SK-N-DZ (cell line): ENCODE measurements at regions not wholly inside any gene's neighbourhood (a gene's known extent, or its start where the extent isn't known, plus 50 kb on each side); places are given as distances from the start of the nearest gene placed in this dataset.
"Not testable (repeated sequence)": the region's sequence is repeated elsewhere in the genome, so short reads cannot be mapped to it uniquely, and the experiment has no call there.

Experiments
- DNase-seq: peaks from one replicate; pipeline ENCODE4 v3.0.0-alpha.2; 2015; ENCODE audit warnings: low spot score
- small RNA-seq, 2 experiments: library from RNA; depleted of rRNA; stranded (forward); fragments of <200 nt; gene quantifications; one replicate each; pipeline ENCODE3, GENCODE V24; 2014

DNA sequence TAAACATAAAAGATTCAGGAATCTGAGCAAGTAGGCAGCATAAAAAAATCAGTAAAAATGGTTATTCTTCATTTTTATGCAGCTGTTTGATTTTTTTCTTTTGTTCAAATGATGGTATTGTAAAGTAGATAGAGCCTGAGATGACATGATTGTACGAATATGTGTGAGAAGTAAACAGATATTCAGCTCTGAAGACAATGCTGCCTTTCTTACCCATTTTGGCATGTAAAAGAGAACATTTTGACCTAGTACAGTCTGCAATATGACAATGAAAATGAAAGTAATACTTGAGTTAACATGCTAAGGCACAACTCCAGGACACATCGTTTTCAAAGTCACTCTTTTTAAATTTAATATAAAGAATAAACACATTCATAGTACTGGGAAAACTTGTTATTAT, 95.7 kb upstream of the NCAM2 start:
- no peak for DNase-seq

DNA sequence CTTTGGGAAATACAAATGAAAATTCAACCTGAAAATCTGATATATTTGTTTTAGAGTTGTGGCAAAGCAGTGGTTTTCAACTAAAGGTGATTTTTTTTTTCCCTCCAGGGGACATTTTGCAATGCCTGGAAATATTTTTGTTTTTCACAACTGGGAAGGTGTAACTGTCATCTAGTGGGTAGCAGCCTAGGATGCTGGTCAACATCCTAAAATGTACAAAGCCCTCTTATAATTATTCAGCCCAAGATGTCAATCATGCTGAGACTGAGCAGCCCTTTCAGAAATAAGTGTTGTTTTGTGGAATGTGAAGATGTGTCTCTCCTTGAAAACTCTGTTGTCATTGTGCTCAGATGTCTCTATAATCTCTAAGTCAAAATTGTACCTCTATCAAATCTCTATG, 95.2 kb upstream of the NCAM2 start:
- no peak for DNase-seq

DNA sequence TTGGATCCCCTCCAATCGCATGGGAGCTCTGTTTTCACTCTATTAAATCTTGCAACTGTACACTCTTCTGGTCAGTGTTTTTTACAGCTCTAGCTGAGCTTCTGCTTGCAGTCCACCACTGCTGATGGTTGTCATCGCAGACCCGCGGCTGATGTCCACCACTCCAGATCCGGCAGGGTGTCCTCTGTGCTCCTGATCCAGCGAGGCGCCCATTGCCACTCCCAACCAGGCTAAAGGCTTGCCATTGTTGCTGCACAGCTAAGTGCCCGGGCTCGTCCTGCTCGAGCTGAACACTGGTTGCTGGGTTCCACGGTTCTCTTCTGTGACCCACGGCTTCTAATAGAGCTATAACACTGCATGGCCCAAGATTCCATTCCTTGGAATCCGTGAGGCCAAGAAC, 70.7 kb upstream of the NCAM2 start:
- not testable (repeated sequence) for DNase-seq

DNA sequence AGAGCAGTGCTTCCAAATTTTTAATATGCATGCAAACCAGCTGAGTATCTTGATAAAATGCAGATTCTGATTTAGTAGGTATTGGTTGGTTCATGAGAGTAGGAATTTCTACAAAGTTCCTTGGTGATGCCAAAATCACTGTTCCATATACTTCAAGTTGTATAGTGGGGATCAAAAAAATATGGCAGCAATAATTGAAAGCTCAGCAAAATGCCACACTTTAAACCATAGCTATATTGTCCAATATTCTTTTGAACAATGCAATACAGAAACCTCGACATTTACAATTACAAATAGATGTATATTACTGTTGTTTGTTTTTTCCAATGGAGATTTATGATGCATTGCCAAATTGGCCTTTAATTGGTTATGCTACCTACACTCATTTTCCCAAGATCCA, 55.7 kb upstream of the NCAM2 start:
- no peak for DNase-seq

DNA sequence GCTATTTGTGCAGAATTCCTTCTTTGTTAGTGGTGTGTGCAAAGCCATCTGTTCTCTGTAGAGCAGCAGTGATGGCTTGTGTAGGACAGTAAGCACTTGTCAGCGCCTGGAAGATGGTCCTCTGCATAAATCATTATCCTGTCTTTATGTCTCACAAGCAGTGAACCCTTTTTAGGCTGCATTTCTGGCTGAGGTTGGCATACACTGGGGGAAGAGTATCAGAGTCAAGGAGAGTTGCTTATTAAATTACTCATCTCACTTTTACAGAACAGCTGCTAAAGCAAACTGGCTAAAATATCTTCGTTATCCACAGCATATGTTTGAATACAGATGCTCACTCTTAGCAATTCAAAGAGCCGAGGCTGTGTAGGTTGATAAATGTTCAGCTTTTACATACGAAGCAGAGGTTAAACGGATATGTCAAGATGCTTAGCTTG, 54.6 kb upstream of the NCAM2 start:
- peak; percentile 94 for DNase-seq

DNA sequence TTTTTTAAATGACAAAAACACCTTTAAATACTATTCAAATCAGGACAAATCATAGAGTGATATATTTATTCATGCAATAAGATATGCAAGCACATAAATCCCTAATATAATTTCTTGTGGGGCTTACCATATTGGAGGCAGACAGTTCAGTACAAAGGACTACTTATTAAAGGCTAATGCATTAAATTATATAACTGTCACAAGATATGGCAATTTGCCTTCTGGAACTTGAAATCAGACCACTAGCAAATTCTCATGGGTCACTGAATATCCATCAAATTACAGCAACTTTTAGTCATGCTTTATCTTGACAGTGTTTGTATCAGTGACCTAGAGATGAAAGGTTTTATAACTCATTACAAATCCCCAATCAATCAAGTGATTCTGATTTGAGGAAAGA, 54.1 kb upstream of the NCAM2 start:
- DNase-seq = peak; percentile 36

DNA sequence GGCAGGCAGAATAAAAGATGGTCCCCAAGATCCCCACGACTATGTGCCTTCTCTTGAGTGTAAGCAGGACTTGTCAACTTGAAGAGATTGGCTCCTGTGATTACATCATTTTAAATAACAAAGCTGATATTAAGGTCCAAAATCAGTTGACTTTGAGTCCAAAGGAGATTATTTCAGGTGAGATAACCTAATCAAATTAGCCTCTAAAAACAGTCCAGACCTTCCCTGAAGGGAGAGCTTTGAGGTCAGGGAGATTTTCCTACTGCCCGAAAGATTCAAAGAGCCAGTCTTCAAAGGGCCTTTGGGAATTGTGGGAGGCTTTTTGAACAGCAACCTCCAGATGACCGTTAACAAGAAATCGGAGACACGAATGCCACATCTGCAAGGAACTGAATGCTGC, 51.5 kb upstream of the NCAM2 start:
- peak; percentile 98 for DNase-seq

Small RNA genes lying in the stretch of these regions (small RNA-seq; reads per million reads assigned to genes)
- gene AL157359.3 (0 reads per million in 2 experiments), gene AP001506.1 (0 reads per million in 2 experiments), gene MIR548X (0 reads per million in 2 experiments), gene RN7SKP147 (0 reads per million in 2 experiments), gene RNU1-139P (0.18 to 0.40 reads per million in 2 experiments), gene RNU6-772P (0 reads per million in 2 experiments), gene RPL37P4 (0 reads per million in 2 experiments)
